GM23338 (cell line): ENCODE measurements at regions not wholly inside any gene's neighbourhood (a gene's known extent, or its start where the extent isn't known, plus 50 kb on each side); places are given as distances from the start of the nearest gene placed in this dataset.

Experiments used
- CREB1 ChIP-seq: fragments of 250-450 bp; sonication (Bioruptor Pico); IDR thresholded peaks from 2 replicates; pipeline ENCODE4 v1.5.0; 2020; ENCODE audit warnings: low read depth, mild to moderate bottlenecking, moderate library complexity
- CTCF ChIP-seq, 2 experiments: fragments of 200-600 bp in 1 of 2; sonication (generic) in 1 of 2; conservative IDR thresholded peaks; 2 replicates each; pipeline versions ENCODE4 v1.5.1 to v1.6.1; 2016 to 2017; ENCODE audit warnings: antibody characterized with exemption in 2 of 2, low read depth in 2 of 2, mild to moderate bottlenecking in 2 of 2, moderate library complexity in 1 of 2
- EZH2 ChIP-seq: fragments of 200-600 bp; sonication (generic); IDR thresholded peaks from one replicate; pipeline ENCODE4 v1.8.0; 2017; ENCODE audit warnings: antibody characterized with exemption, mild to moderate bottlenecking, low read depth; ENCODE audit not compliant: unreplicated experiment
- EZH2phosphoT487 ChIP-seq: fragments of 200-600 bp; sonication (generic); IDR thresholded peaks from one replicate; pipeline ENCODE4 v1.8.1; 2018; ENCODE audit warnings: antibody characterized with exemption; ENCODE audit not compliant: unreplicated experiment
- JUNB ChIP-seq: IDR thresholded peaks from one replicate; pipeline ENCODE4 v1.6.1; 2016; ENCODE audit warnings: antibody characterized with exemption; ENCODE audit not compliant: unreplicated experiment
- POLR2AphosphoS5 ChIP-seq: IDR thresholded peaks from 2 replicates; pipeline ENCODE4 v1.6.1; 2016; ENCODE audit warnings: antibody characterized with exemption, low read depth
- REST ChIP-seq: IDR thresholded peaks from one replicate; pipeline ENCODE4 v1.6.1; 2018; ENCODE audit warnings: antibody characterized with exemption; ENCODE audit not compliant: unreplicated experiment
- ZNF114 ChIP-seq: fragments of 250-450 bp; sonication (Bioruptor Pico); IDR thresholded peaks from 2 replicates; pipeline ENCODE4 v1.5.0; 2020; ENCODE audit warnings: mild to moderate bottlenecking, moderate library complexity

GRCh38 chr3:135691240-135691639 lies 274.3 kb upstream of the PPP2R3A start:
- TF ChIP-seq CTCF (conservative IDR thresholded peaks at IDR 0.05; ENCODE audit: low read depth in 2 of 2) (no peak), EZH2phosphoT487 (no peak), REST (no peak), POLR2AphosphoS5 (no peak), EZH2 (no peak), ZNF114 (CRISPR knock-in tag) (no peak), JUNB (no peak), CREB1 (CRISPR knock-in tag) (no peak)
